ENCODE measurements at regions not wholly inside any gene's neighbourhood (a gene's known extent, or its start where the extent isn't known, plus 50 kb on each side); places are given as distances from the start of the nearest gene placed in this dataset.

DNA sequence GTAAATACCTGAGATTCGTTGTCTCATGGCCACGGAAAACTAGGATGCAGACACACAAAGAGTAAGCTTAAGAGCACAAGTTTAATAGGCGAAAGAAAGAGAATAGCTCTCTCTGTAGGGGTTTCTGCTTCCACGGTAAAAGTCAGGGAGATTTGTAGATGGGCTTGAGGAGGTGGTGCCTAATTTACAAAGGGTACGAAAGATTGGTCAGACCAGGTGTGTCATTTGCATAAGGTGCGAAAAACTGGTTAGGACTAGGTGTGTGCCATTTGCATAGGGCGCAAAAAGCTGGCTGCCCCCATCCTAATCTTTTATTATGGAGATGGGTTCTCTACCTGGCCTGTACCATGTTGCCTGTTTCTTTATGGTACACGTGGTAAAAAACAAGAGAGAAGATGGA is 170.5 kb upstream of the DOK6 start:
- TF ChIP-seq, protein P1, sequence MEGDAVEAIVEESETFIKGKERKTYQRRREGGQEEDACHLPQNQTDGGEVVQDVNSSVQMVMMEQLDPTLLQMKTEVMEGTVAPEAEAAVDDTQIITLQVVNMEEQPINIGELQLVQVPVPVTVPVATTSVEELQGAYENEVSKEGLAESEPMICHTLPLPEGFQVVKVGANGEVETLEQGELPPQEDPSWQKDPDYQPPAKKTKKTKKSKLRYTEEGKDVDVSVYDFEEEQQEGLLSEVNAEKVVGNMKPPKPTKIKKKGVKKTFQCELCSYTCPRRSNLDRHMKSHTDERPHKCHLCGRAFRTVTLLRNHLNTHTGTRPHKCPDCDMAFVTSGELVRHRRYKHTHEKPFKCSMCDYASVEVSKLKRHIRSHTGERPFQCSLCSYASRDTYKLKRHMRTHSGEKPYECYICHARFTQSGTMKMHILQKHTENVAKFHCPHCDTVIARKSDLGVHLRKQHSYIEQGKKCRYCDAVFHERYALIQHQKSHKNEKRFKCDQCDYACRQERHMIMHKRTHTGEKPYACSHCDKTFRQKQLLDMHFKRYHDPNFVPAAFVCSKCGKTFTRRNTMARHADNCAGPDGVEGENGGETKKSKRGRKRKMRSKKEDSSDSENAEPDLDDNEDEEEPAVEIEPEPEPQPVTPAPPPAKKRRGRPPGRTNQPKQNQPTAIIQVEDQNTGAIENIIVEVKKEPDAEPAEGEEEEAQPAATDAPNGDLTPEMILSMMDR (IDR thresholded peaks at IDR 0.05; ENCODE audit: borderline replicate concordance, extremely low read depth, low read length, poor library complexity, severe bottlenecking), result no peak
- no peak for TF ChIP-seq EZH2 (IDR thresholded peaks at IDR 0.05; ENCODE audit: borderline replicate concordance, low read depth, low read length, severe bottlenecking)
